Ovary (tissue), 7 donors: ENCODE measurements at regions not wholly inside any gene's neighbourhood (a gene's known extent, or its start where the extent isn't known, plus 50 kb on each side); places are given as distances from the start of the nearest gene placed in this dataset.

Experiments used
- DNase-seq, 5 donors: peaks; one replicate each; pipeline ENCODE4 v3.0.0-alpha.2; 2019 to 2020
- H3K27ac ChIP-seq, 2 donors: fragments of 200-600 bp; one replicate each; pipeline versions ENCODE4 v1.5.1 to v1.8.0; 2019 to 2022
- H3K27me3 ChIP-seq: fragments of 200-600 bp; one replicate; pipeline ENCODE4 v1.8.0; 2022
- H3K36me3 ChIP-seq: fragments of 200-600 bp; sonication (generic); one replicate; pipeline ENCODE4 v1.5.1; 2019
- H3K4me1 ChIP-seq: one replicate; pipeline ENCODE4 v1.8.1; 2013; ENCODE audit warnings: mild to moderate bottlenecking, moderate library complexity; ENCODE audit not compliant: insufficient read depth
- H3K4me3 ChIP-seq: fragments of 200-600 bp; sonication (generic); one replicate; pipeline ENCODE4 v1.5.1; 2017
- H3K9me3 ChIP-seq, 2 donors: fragments of 200-600 bp in 1 of 2; sonication (generic) in 1 of 2; one replicate each; pipeline versions ENCODE4 v1.5.1 to v1.8.1; 2013 to 2019; ENCODE audit warnings: mild to moderate bottlenecking in 1 of 2, moderate library complexity in 1 of 2
- CTCF ChIP-seq, 3 donors: fragments of 450-650 bp in 2 of 3; fragments of 200-600 bp in 1 of 3; IDR thresholded peaks; one replicate each; pipeline versions ENCODE4 v1.5.1 to v1.8.0; 2016 to 2022; ENCODE audit warnings: antibody characterized with exemption in 3 of 3, mild to moderate bottlenecking in 1 of 3
- EP300 ChIP-seq: sonication (generic); formaldehyde crosslinking; IDR thresholded peaks from one replicate; pipeline ENCODE4 v1.6.1; 2017; ENCODE audit warnings: antibody characterized with exemption
- POLR2A ChIP-seq: fragments of 450-650 bp; IDR thresholded peaks from one replicate; pipeline ENCODE4 v1.6.1; 2017; ENCODE audit warnings: antibody characterized with exemption, mild to moderate bottlenecking, moderate library complexity
- WGBS, 3 donors: extraction: QIAGEN DNeasy Blood & Tissue Kit in 1 of 3; methylation state at CpG; one replicate each; pipeline versions ENCODE4 v1.1.5 to v1.1.7; 2013 to 2017; 5-methylcytosine and 5-hydroxymethylcytosine counted together
- intact Hi-C, 4 donors: fragments of 100-400 bp; cut with DNase I; formaldehyde crosslinking; loops; one replicate each; pipeline versions ENCODE4 v1.11.0 to v1.15.1; 2022 to 2023
- donor health status: DM: no; HTN: no; CAD: no; lungs with moderate emphysema.
- donor health status: DM: no; HTN: no; CAD: no.
- donor health status: Bipolar disorder and iron deficiency.
- donor health status: DM: no; HTN: no; CAD: no.
- donor health status: DM: yes; HTN: yes; CAD: no.

- WGBS, 3 donors = 53 to 56% (median 56%) methylated on average over 2 of the region's 2 CpGs
- Histone ChIP-seq H3K27ac (no peak overlapping the region), H3K4me3 (no peak overlapping the region), H3K27me3 (no peaks in the 10 kb centered on the region), H3K9me3 (no peaks in the 10 kb centered on the region), H3K36me3 (no peaks in the 10 kb centered on the region), H3K4me1 (no peaks in the 10 kb centered on the region)
- DNase-seq = no peak
- TF ChIP-seq POLR2A (no peak), EP300 (no peak), CTCF (IDR thresholded peaks at IDR 0.05) (no peak)
- intact Hi-C loops = no loop called here
These were observed 223.1 kb upstream of the FOXN3 start for GRCh38 chr14:89640141-89640540.

GRCh38 chr14:89639687-89640086 is 222.7 kb upstream of the FOXN3 start:
- TF ChIP-seq EP300 (no peak), CTCF (IDR thresholded peaks at IDR 0.05) (no peak), POLR2A (no peak)
- no peaks in the 10 kb centered on the region for H3K27me3 ChIP-seq
- DNase-seq = no peak
- no peaks in the 10 kb centered on the region for H3K9me3 ChIP-seq
- no peak overlapping the region for H3K27ac ChIP-seq
- 87 to 96% (median 93%) methylated on average over 1 of the region's 1 CpG for WGBS, 3 donors
- no peaks in the 10 kb centered on the region for H3K4me1 ChIP-seq
- intact Hi-C loops = no loop called here
- no peak overlapping the region for H3K4me3 ChIP-seq
- no peaks in the 10 kb centered on the region for H3K36me3 ChIP-seq

- no peaks in the 10 kb centered on the region for H3K36me3 ChIP-seq
- intact Hi-C loops = no loop called here
- H3K4me3 ChIP-seq = no peak overlapping the region
- no peaks in the 10 kb centered on the region for H3K9me3 ChIP-seq
- no peaks in the 10 kb centered on the region for H3K27me3 ChIP-seq
- TF ChIP-seq CTCF (IDR thresholded peaks at IDR 0.05) (no peak), POLR2A (no peak), EP300 (no peak)
- no peaks in the 10 kb centered on the region for H3K4me1 ChIP-seq
- WGBS, 3 donors = 69 to 77% (median 75%) methylated on average over 4 of the region's 4 CpGs
- no peak for DNase-seq
- no peak overlapping the region for H3K27ac ChIP-seq
These were observed 221.9 kb upstream of the FOXN3 start for GRCh38 chr14:89638891-89639290.

GRCh38 chr14:89637581-89637980 is 220.5 kb upstream of the FOXN3 start:
- no peak overlapping the region for H3K27ac ChIP-seq
- no peak for TF ChIP-seq EP300
- TF ChIP-seq CTCF (IDR thresholded peaks at IDR 0.05) = no peak
- no peak for TF ChIP-seq POLR2A
- H3K4me3 ChIP-seq = no peak overlapping the region
- WGBS, 3 donors = 15 to 37% (median 17%) methylated on average over 2 of the region's 2 CpGs
- no peaks in the 10 kb centered on the region for H3K9me3 ChIP-seq
- no peak for DNase-seq
- no peaks in the 10 kb centered on the region for H3K36me3 ChIP-seq
- no peaks in the 10 kb centered on the region for H3K27me3 ChIP-seq
- intact Hi-C loops = no loop called here
- H3K4me1 ChIP-seq = no peaks in the 10 kb centered on the region

GRCh38 chr14:89635615-89636014 is 218.6 kb upstream of the FOXN3 start:
- DNase-seq = no peak
- H3K27me3 ChIP-seq = no peaks in the 10 kb centered on the region
- no peak overlapping the region for H3K27ac ChIP-seq
- no peak for TF ChIP-seq EP300
- TF ChIP-seq POLR2A = no peak
- TF ChIP-seq CTCF (IDR thresholded peaks at IDR 0.05) = no peak
- WGBS, 3 donors = 93 to 95% (median 94%) methylated on average over 8 of the region's 8 CpGs
- no peaks in the 10 kb centered on the region for H3K4me1 ChIP-seq
- no peaks in the 10 kb centered on the region for H3K36me3 ChIP-seq
- no peaks in the 10 kb centered on the region for H3K9me3 ChIP-seq
- intact Hi-C loops = no loop called here
- H3K4me3 ChIP-seq = no peak overlapping the region
